Fibroblast of pulmonary artery (primary cell): ENCODE measurements at regions not wholly inside any gene's neighbourhood (a gene's known extent, or its start where the extent isn't known, plus 50 kb on each side); places are given as distances from the start of the nearest gene placed in this dataset.
"Not testable (repeated sequence)": the region's sequence is repeated elsewhere in the genome, so short reads cannot be mapped to it uniquely, and the experiment has no call there.

ENCODE experiments used
- DNase-seq: peaks from one replicate; pipeline ENCODE4 v3.0.0-alpha.2; 2010; ENCODE audit warnings: low read depth
- H3K4me3 ChIP-seq: replicated peaks from 2 replicates; pipeline ENCODE4 v1.5.1; 2011; ENCODE audit warnings: low read depth, mild to moderate bottlenecking, control low read depth, low read length, moderate library complexity
- CTCF ChIP-seq: IDR thresholded peaks from 2 replicates; pipeline ENCODE4 v1.5.1; 2011; ENCODE audit warnings: mild to moderate bottlenecking, control low read depth, low read length, inconsistent platforms; ENCODE audit errors: missing control alignments

- no peak overlapping the region for H3K4me3 ChIP-seq
- TF ChIP-seq CTCF: no peak
- DNase-seq: no peak
Measured at GRCh38 chr22:19599626-19600243, 75.5 kb upstream of the CLDN5 start.

GRCh38 chr22:19603346-19603745, 79.1 kb upstream of the CLDN5 start:
- not testable (repeated sequence) for DNase-seq, H3K4me3 ChIP-seq

GRCh38 chr22:19603767-19604166, 79.6 kb upstream of the CLDN5 start:
- no peak overlapping the region for H3K4me3 ChIP-seq
- no peak for DNase-seq
- no peak for TF ChIP-seq CTCF

GRCh38 chr22:19604711-19605268, 80.6 kb upstream of the CLDN5 start:
- no peak for TF ChIP-seq CTCF
- DNase-seq: no peak
- no peak overlapping the region for H3K4me3 ChIP-seq

- TF ChIP-seq CTCF: no peak
- DNase-seq: no peak
- H3K4me3 ChIP-seq: no peak overlapping the region
Measured at GRCh38 chr22:19605508-19606331, 81.5 kb upstream of the CLDN5 start.

GRCh38 chr22:19606332-19607191, 82.4 kb upstream of the CLDN5 start:
- H3K4me3 ChIP-seq: no peak overlapping the region
- no peak for TF ChIP-seq CTCF
- DNase-seq: no peak
